ENCODE measurements at regions not wholly inside any gene's neighbourhood (a gene's known extent, or its start where the extent isn't known, plus 50 kb on each side); places are given as distances from the start of the nearest gene placed in this dataset.

DNA sequence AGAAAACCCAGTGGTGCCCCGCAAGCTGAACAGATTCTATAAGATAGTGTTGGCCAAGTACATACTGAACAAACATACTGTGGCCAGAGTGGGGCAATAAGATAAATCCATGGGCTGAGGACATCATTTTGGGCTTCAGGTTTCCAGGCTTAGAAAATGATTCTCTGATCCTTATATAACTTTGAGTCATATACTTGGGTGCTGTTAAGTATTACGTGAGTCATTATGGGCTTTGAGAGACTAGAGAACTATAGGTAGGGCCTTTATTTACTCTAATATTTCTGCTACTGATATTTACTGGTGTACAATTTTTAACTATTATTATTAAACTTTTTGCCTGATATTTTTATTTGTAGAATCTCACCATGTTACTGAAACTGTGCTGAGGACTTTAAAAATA is 586.1 kb downstream of the CENPC start:
- no peak for TF ChIP-seq CTCF (IDR thresholded peaks at IDR 0.05)
- no peak for TF ChIP-seq POLR2A (IDR thresholded peaks at IDR 0.05)

Data from breast epithelium (tissue), 3 donors.